HT-29 (cell line): ENCODE measurements at regions not wholly inside any gene's neighbourhood (a gene's known extent, or its start where the extent isn't known, plus 50 kb on each side); places are given as distances from the start of the nearest gene placed in this dataset.
"Not testable (repeated sequence)": the region's sequence is repeated elsewhere in the genome, so short reads cannot be mapped to it uniquely, and the experiment has no call there.

Experiments used
- DNase-seq: peaks from one replicate; pipeline ENCODE4 v3.0.0-alpha.2; 2015; ENCODE audit warnings: low spot score

GRCh38 chr3:191148131-191148530 is 50.9 kb upstream of the OSTN start:
- no peak for DNase-seq

- DNase-seq, result no peak
These were observed 55.8 kb upstream of the OSTN start for GRCh38 chr3:191143224-191143623.

- no peak for DNase-seq
These were observed 57.3 kb upstream of the OSTN start for GRCh38 chr3:191141728-191142127.

- DNase-seq, result no peak
These were observed 59.3 kb upstream of the OSTN start for GRCh38 chr3:191139736-191140135.

GRCh38 chr3:191138937-191139336 is 60.1 kb upstream of the OSTN start:
- no peak for DNase-seq

- no peak for DNase-seq
These were observed 61.3 kb upstream of the OSTN start for GRCh38 chr3:191137708-191138107.

- peak; percentile 39 for DNase-seq
These were observed 62.7 kb upstream of the OSTN start for GRCh38 chr3:191136347-191136746.

GRCh38 chr3:191135175-191135574 is 63.9 kb upstream of the OSTN start:
- no peak for DNase-seq

GRCh38 chr3:191133359-191133758 is 65.7 kb upstream of the OSTN start:
- no peak for DNase-seq

- DNase-seq, result no peak
These were observed 67.7 kb upstream of the OSTN start for GRCh38 chr3:191131305-191131704.

GRCh38 chr3:191124891-191125290 is 74.2 kb upstream of the OSTN start:
- not testable (repeated sequence) for DNase-seq

GRCh38 chr3:191123946-191124345 is 75.1 kb upstream of the OSTN start:
- no peak for DNase-seq

- DNase-seq, result no peak
These were observed 75.8 kb upstream of the OSTN start for GRCh38 chr3:191123231-191123630.

- DNase-seq, result no peak
These were observed 78.4 kb upstream of the OSTN start for GRCh38 chr3:191120447-191121298.

GRCh38 chr3:191119415-191120295 is 79.4 kb upstream of the OSTN start:
- DNase-seq, result no peak

GRCh38 chr3:191111722-191112121 is 87.3 kb upstream of the OSTN start:
- no peak for DNase-seq

GRCh38 chr3:191105418-191105817 is 93.6 kb upstream of the OSTN start:
- no peak for DNase-seq

- DNase-seq, result no peak
These were observed 98.5 kb upstream of the OSTN start for GRCh38 chr3:191100516-191100915.

- no peak for DNase-seq
These were observed 104.8 kb upstream of the OSTN start for GRCh38 chr3:191094057-191094845.

GRCh38 chr3:191087391-191087790 is 111.7 kb upstream of the OSTN start:
- no peak for DNase-seq

GRCh38 chr3:191085091-191085490 is 114.0 kb upstream of the OSTN start:
- no peak for DNase-seq

- not testable (repeated sequence) for DNase-seq
These were observed 120.1 kb upstream of the OSTN start for GRCh38 chr3:191078913-191079312.
